ENCODE measurements at regions not wholly inside any gene's neighbourhood (a gene's known extent, or its start where the extent isn't known, plus 50 kb on each side); places are given as distances from the start of the nearest gene placed in this dataset.

- no peak for DNase-seq (ENCODE audit: low spot score)
Measured at GRCh38 chr10:3723766-3724165, 61.2 kb downstream of the KLF6 start.

- DNase-seq (ENCODE audit: low spot score): no peak
Measured at GRCh38 chr10:3720228-3721019, 64.6 kb downstream of the KLF6 start.

GRCh38 chr10:3719024-3719843 lies 65.8 kb downstream of the KLF6 start:
- no peak for DNase-seq (ENCODE audit: low spot score)

- DNase-seq (ENCODE audit: low spot score): no peak
Measured at GRCh38 chr10:3716093-3716492, 68.9 kb downstream of the KLF6 start.

GRCh38 chr10:3714967-3715366 lies 70.0 kb downstream of the KLF6 start:
- no peak for DNase-seq (ENCODE audit: low spot score)

- no peak for DNase-seq (ENCODE audit: low spot score)
Measured at GRCh38 chr10:3714531-3714930, 70.5 kb downstream of the KLF6 start.

- DNase-seq (ENCODE audit: low spot score): no peak
Measured at GRCh38 chr10:3712707-3713106, 72.3 kb downstream of the KLF6 start.

GRCh38 chr10:3711918-3712317 lies 73.1 kb downstream of the KLF6 start:
- DNase-seq (ENCODE audit: low spot score): no peak

- no peak for DNase-seq (ENCODE audit: low spot score)
Measured at GRCh38 chr10:3710764-3711163, 74.2 kb downstream of the KLF6 start.

GRCh38 chr10:3709456-3710060 lies 75.5 kb downstream of the KLF6 start:
- DNase-seq (ENCODE audit: low spot score): no peak

- DNase-seq (ENCODE audit: low spot score): no peak
Measured at GRCh38 chr10:3708852-3709251, 76.2 kb downstream of the KLF6 start.

GRCh38 chr10:3704565-3705325 lies 80.3 kb downstream of the KLF6 start:
- DNase-seq (ENCODE audit: low spot score): no peak

- no peak for DNase-seq (ENCODE audit: low spot score)
Measured at GRCh38 chr10:3702569-3702968, 82.4 kb downstream of the KLF6 start.

- no peak for DNase-seq (ENCODE audit: low spot score)
Measured at GRCh38 chr10:3702056-3702546, 82.9 kb downstream of the KLF6 start.

- no peak for DNase-seq (ENCODE audit: low spot score)
Measured at GRCh38 chr10:3701491-3701890, 83.5 kb downstream of the KLF6 start.

GRCh38 chr10:3700531-3701076 lies 84.4 kb downstream of the KLF6 start:
- no peak for DNase-seq (ENCODE audit: low spot score)

GRCh38 chr10:3699916-3700315 lies 85.1 kb downstream of the KLF6 start:
- no peak for DNase-seq (ENCODE audit: low spot score)

GRCh38 chr10:3698312-3698711 lies 86.7 kb downstream of the KLF6 start:
- no peak for DNase-seq (ENCODE audit: low spot score)

- DNase-seq (ENCODE audit: low spot score): no peak
Measured at GRCh38 chr10:3693698-3694080, 91.3 kb downstream of the KLF6 start.

- no peak for DNase-seq (ENCODE audit: low spot score)
Measured at GRCh38 chr10:3693022-3693697, 91.8 kb downstream of the KLF6 start.

All from mesenteric fat pad (tissue), 1 donor.